ENCODE measurements at regions not wholly inside any gene's neighbourhood (a gene's known extent, or its start where the extent isn't known, plus 50 kb on each side); places are given as distances from the start of the nearest gene placed in this dataset.
"Not testable (repeated sequence)": the region's sequence is repeated elsewhere in the genome, so short reads cannot be mapped to it uniquely, and the experiment has no call there.

DNA sequence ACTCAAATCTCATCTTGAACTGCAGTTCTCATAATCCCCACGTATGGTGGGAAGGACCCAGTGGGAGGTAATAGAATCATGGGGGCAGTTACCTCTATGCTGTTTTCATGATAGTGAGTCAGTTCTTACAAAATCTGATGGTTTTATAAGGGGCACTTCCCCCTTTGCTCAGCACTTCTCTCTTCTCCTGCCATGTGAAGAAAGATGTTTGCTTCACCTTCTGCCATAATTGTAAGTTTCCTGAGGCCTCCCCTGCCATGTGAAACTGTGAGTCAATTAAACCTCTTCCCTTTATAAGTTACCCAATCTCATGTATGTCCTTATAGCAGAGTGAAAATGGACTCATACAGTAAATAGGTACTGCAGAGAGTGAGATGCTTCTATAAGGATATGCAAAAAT is 1050.6 kb upstream of the GRIA3 start:
- Histone ChIP-seq H3K4me1 (ENCODE audit: low read length) (no peaks in the 10 kb centered on the region; the same call in 1 of the 2 replicates), H2AFZ (ENCODE audit: low read depth, low read length) (no peak overlapping the region), H3K36me3 (replicated peaks; ENCODE audit: low read depth, low read length) (no peaks in the 10 kb centered on the region), H3K9me3 (ENCODE audit: insufficient read depth, low read length) (no peaks in the 10 kb centered on the region), H3K4me3 (ENCODE audit: low read length) (no peak overlapping the region), H4K20me1 (ENCODE audit: insufficient read depth, low read length) (no peaks in the 10 kb centered on the region), H3K4me2 (ENCODE audit: low read length) (no peak overlapping the region), H3K9ac (ENCODE audit: low read length) (no peak overlapping the region), H3K27me3 (ENCODE audit: low read depth, low read length) (no peaks in the 10 kb centered on the region), H3K27ac (ENCODE audit: low read length) (no peak overlapping the region), H3K79me2 (ENCODE audit: low read length) (no peaks in the 10 kb centered on the region)
- TF ChIP-seq, protein P1, sequence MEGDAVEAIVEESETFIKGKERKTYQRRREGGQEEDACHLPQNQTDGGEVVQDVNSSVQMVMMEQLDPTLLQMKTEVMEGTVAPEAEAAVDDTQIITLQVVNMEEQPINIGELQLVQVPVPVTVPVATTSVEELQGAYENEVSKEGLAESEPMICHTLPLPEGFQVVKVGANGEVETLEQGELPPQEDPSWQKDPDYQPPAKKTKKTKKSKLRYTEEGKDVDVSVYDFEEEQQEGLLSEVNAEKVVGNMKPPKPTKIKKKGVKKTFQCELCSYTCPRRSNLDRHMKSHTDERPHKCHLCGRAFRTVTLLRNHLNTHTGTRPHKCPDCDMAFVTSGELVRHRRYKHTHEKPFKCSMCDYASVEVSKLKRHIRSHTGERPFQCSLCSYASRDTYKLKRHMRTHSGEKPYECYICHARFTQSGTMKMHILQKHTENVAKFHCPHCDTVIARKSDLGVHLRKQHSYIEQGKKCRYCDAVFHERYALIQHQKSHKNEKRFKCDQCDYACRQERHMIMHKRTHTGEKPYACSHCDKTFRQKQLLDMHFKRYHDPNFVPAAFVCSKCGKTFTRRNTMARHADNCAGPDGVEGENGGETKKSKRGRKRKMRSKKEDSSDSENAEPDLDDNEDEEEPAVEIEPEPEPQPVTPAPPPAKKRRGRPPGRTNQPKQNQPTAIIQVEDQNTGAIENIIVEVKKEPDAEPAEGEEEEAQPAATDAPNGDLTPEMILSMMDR (IDR thresholded peaks at IDR 0.05; ENCODE audit: low read depth, low read length), result no peak
- no peak for TF ChIP-seq EZH2phosphoT487 (IDR thresholded peaks at IDR 0.05; ENCODE audit: low read depth)

DNA sequence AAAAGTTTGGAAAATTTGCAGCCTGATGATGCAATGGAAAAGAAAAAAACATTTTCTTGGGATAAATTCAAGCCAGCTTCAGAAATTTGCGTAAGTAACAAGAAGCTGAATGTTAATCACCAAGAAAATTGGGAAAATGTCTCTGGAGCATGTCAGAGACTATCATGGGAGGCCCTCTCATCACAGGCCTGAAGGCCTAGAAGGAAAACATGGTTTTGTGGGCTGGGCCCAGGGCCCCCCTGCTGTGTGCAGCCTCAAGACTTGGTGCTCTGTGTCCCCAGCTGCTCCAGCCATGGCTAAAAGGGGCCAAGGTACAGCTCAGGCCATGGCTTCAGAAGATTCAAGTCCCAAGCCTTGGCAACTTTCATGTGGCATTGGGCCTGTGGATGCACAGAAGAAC is 1049.8 kb upstream of the GRIA3 start:
- Histone ChIP-seq H3K9me3 (ENCODE audit: insufficient read depth, low read length) (no peaks in the 10 kb centered on the region), H2AFZ (ENCODE audit: low read depth, low read length) (no peak overlapping the region), H4K20me1 (ENCODE audit: insufficient read depth, low read length) (no peaks in the 10 kb centered on the region), H3K79me2 (ENCODE audit: low read length) (no peaks in the 10 kb centered on the region), H3K27me3 (ENCODE audit: low read depth, low read length) (no peaks in the 10 kb centered on the region), H3K27ac (ENCODE audit: low read length) (no peak overlapping the region), H3K4me1 (ENCODE audit: low read length) (no peaks in the 10 kb centered on the region; the same call in 1 of the 2 replicates), H3K36me3 (replicated peaks; ENCODE audit: low read depth, low read length) (no peaks in the 10 kb centered on the region), H3K4me2 (ENCODE audit: low read length) (no peak overlapping the region), H3K9ac (ENCODE audit: low read length) (no peak overlapping the region), H3K4me3 (ENCODE audit: low read length) (no peak overlapping the region)
- TF ChIP-seq, protein P1 (IDR thresholded peaks at IDR 0.05; ENCODE audit: low read depth, low read length), result no peak
- TF ChIP-seq EZH2phosphoT487 (IDR thresholded peaks at IDR 0.05; ENCODE audit: low read depth), result no peak

DNA sequence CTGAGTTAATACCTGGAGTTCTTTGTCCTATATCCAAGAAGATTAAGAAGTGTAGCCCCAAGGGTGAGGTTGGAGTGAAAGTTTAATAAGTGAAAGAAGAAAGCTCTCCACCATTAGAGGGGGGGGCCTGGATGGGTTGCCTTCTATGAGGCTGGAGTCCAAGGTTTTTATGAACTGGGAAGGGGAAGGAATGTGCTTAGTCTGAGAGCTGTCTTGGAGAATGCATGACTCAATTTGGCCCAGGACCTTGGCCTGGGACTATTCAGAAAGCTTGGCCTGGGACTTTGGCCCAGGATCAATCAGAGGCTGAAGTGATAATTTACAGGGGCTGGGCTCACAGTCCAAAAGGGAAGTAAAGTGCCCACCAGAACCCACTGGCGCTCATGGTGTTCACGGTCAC is 1049.0 kb upstream of the GRIA3 start:
- no peak overlapping the region for H2AFZ ChIP-seq (ENCODE audit: low read depth, low read length)
- H3K27ac ChIP-seq (ENCODE audit: low read length), result no peak overlapping the region
- no peaks in the 10 kb centered on the region for H3K27me3 ChIP-seq (ENCODE audit: low read depth, low read length)
- no peak overlapping the region for H3K9ac ChIP-seq (ENCODE audit: low read length)
- no peak overlapping the region for H3K4me2 ChIP-seq (ENCODE audit: low read length)
- no peaks in the 10 kb centered on the region for H3K79me2 ChIP-seq (ENCODE audit: low read length)
- H3K4me1 ChIP-seq (ENCODE audit: low read length), result no peaks in the 10 kb centered on the region; the same call in 1 of the 2 replicates
- TF ChIP-seq, protein P1 (IDR thresholded peaks at IDR 0.05; ENCODE audit: low read depth, low read length), result no peak
- TF ChIP-seq EZH2phosphoT487 (IDR thresholded peaks at IDR 0.05; ENCODE audit: low read depth), result no peak
- H3K36me3 ChIP-seq (replicated peaks; ENCODE audit: low read depth, low read length), result no peaks in the 10 kb centered on the region
- H3K9me3 ChIP-seq (ENCODE audit: insufficient read depth, low read length), result no peaks in the 10 kb centered on the region
- H4K20me1 ChIP-seq (ENCODE audit: insufficient read depth, low read length), result no peaks in the 10 kb centered on the region
- no peak overlapping the region for H3K4me3 ChIP-seq (ENCODE audit: low read length)

DNA sequence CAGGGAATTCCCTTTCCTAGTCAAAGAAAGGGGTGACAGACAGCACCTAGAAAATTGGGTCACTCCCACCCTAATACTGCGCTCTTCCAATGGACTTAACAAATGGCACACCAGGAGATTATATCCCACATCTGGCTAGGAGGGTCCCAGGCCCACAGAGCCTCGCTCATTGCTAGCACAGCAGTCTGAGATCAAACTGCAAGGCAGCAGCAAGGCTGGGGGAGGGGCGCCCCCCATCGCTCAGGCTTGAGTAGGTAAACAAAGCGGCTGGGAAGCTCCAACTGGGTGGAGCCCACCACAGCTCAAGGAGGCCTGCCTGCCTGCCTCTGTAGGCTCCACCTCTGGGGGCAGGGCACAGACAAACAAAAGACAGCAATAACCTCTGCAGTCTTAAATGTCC is 1043.9 kb upstream of the GRIA3 start:
- not testable (repeated sequence) for H3K4me1 ChIP-seq (ENCODE audit: low read length); H3K79me2 ChIP-seq (ENCODE audit: low read length); H3K27me3 ChIP-seq (ENCODE audit: low read depth, low read length); H3K9ac ChIP-seq (ENCODE audit: low read length); H4K20me1 ChIP-seq (ENCODE audit: insufficient read depth, low read length); H3K4me2 ChIP-seq (ENCODE audit: low read length); H2AFZ ChIP-seq (ENCODE audit: low read depth, low read length); H3K4me3 ChIP-seq (ENCODE audit: low read length); H3K36me3 ChIP-seq (replicated peaks; ENCODE audit: low read depth, low read length); H3K9me3 ChIP-seq (ENCODE audit: insufficient read depth, low read length); H3K27ac ChIP-seq (ENCODE audit: low read length)

DNA sequence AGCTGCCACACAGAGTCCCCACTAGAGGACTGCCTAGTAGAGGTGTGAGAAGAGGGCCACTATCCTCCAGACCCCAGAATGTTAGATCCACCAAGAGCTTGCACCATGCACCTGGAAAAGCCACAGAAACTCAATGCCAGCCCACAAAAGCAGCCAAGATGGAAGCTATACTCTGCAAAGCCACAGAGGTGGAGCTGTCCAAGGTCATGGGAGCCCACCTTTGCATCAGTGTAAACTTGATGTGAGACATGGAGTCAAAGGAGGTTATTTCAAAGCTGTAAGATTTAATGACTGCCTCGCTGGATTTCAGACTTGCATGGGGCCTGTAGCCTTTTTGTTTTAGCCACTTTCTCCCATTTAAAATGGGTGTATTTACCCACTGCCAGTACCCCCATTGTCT is 1030.1 kb upstream of the GRIA3 start:
- no peaks in the 10 kb centered on the region for H3K79me2 ChIP-seq (ENCODE audit: low read length)

More for the DNA sequence above, 1030.1 kb upstream of the GRIA3 start:
- no peak for TF ChIP-seq EZH2phosphoT487 (IDR thresholded peaks at IDR 0.05; ENCODE audit: low read depth)
- TF ChIP-seq, protein P1 (IDR thresholded peaks at IDR 0.05; ENCODE audit: low read depth, low read length), result no peak
- Histone ChIP-seq H3K27ac (ENCODE audit: low read length) (no peak overlapping the region), H3K4me2 (ENCODE audit: low read length) (no peak overlapping the region), H3K9me3 (ENCODE audit: insufficient read depth, low read length) (no peaks in the 10 kb centered on the region), H3K4me3 (ENCODE audit: low read length) (no peak overlapping the region), H3K9ac (ENCODE audit: low read length) (no peak overlapping the region), H4K20me1 (ENCODE audit: insufficient read depth, low read length) (no peaks in the 10 kb centered on the region), H3K27me3 (ENCODE audit: low read depth, low read length) (no peaks in the 10 kb centered on the region), H3K4me1 (ENCODE audit: low read length) (no peaks in the 10 kb centered on the region), H2AFZ (ENCODE audit: low read depth, low read length) (no peak overlapping the region), H3K36me3 (replicated peaks; ENCODE audit: low read depth, low read length) (no peaks in the 10 kb centered on the region)
